GM23338 (cell line): ENCODE measurements at regions not wholly inside any gene's neighbourhood (a gene's known extent, or its start where the extent isn't known, plus 50 kb on each side); places are given as distances from the start of the nearest gene placed in this dataset.

Source experiments
- CREB1 ChIP-seq: fragments of 250-450 bp; sonication (Bioruptor Pico); IDR thresholded peaks from 2 replicates; pipeline ENCODE4 v1.5.0; 2020; ENCODE audit warnings: low read depth, mild to moderate bottlenecking, moderate library complexity
- ETS1 ChIP-seq: IDR thresholded peaks from 2 replicates; pipeline ENCODE4 v1.6.1; 2016; ENCODE audit warnings: antibody characterized with exemption
- EZH2 ChIP-seq: fragments of 200-600 bp; sonication (generic); IDR thresholded peaks from one replicate; pipeline ENCODE4 v1.8.0; 2017; ENCODE audit warnings: antibody characterized with exemption, mild to moderate bottlenecking, low read depth; ENCODE audit not compliant: unreplicated experiment
- EZH2phosphoT487 ChIP-seq: fragments of 200-600 bp; sonication (generic); IDR thresholded peaks from one replicate; pipeline ENCODE4 v1.8.1; 2018; ENCODE audit warnings: antibody characterized with exemption; ENCODE audit not compliant: unreplicated experiment
- JUNB ChIP-seq: IDR thresholded peaks from one replicate; pipeline ENCODE4 v1.6.1; 2016; ENCODE audit warnings: antibody characterized with exemption; ENCODE audit not compliant: unreplicated experiment
- NANOG ChIP-seq: IDR thresholded peaks from 2 replicates; pipeline ENCODE4 v1.6.1; 2016; ENCODE audit warnings: antibody characterized with exemption, borderline replicate concordance
- POLR2AphosphoS5 ChIP-seq: IDR thresholded peaks from 2 replicates; pipeline ENCODE4 v1.6.1; 2016; ENCODE audit warnings: antibody characterized with exemption, low read depth
- REST ChIP-seq: IDR thresholded peaks from one replicate; pipeline ENCODE4 v1.6.1; 2018; ENCODE audit warnings: antibody characterized with exemption; ENCODE audit not compliant: unreplicated experiment
- STAT1 ChIP-seq: IDR thresholded peaks from one replicate; pipeline ENCODE4 v1.6.1; 2016; ENCODE audit warnings: antibody characterized with exemption; ENCODE audit not compliant: unreplicated experiment
- ZNF114 ChIP-seq: fragments of 250-450 bp; sonication (Bioruptor Pico); IDR thresholded peaks from 2 replicates; pipeline ENCODE4 v1.5.0; 2020; ENCODE audit warnings: mild to moderate bottlenecking, moderate library complexity
- TF ChIP-seq, protein P1 (sequence below), 2 experiments: fragments of 200-600 bp in 1 of 2; sonication (generic) in 1 of 2; conservative IDR thresholded peaks; 2 replicates each; pipeline versions ENCODE4 v1.5.1 to v1.6.1; 2016 to 2017; ENCODE audit warnings: antibody characterized with exemption in 2 of 2, low read depth in 2 of 2, mild to moderate bottlenecking in 2 of 2, moderate library complexity in 1 of 2

DNA sequence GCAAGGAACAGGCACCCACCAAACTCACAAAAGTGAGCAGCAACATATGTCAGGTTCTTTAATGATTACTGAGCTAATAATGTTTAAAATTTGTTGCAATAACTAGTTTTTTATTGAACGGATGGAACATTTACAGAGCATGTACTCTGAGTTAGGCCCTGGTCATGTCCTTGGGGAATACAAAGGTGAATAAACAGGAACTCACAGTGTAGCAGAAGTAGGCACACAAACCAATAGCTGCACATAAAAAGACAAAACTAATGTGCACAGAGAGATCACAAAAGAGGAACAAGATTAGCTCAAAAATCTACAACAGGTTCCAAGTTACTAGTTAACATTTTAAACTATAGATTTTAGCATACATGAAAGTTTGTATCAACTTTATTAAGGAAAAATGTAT lies 505.3 kb upstream of the PPP2R3A start:
- TF ChIP-seq, protein P1, sequence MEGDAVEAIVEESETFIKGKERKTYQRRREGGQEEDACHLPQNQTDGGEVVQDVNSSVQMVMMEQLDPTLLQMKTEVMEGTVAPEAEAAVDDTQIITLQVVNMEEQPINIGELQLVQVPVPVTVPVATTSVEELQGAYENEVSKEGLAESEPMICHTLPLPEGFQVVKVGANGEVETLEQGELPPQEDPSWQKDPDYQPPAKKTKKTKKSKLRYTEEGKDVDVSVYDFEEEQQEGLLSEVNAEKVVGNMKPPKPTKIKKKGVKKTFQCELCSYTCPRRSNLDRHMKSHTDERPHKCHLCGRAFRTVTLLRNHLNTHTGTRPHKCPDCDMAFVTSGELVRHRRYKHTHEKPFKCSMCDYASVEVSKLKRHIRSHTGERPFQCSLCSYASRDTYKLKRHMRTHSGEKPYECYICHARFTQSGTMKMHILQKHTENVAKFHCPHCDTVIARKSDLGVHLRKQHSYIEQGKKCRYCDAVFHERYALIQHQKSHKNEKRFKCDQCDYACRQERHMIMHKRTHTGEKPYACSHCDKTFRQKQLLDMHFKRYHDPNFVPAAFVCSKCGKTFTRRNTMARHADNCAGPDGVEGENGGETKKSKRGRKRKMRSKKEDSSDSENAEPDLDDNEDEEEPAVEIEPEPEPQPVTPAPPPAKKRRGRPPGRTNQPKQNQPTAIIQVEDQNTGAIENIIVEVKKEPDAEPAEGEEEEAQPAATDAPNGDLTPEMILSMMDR (conservative IDR thresholded peaks at IDR 0.05; ENCODE audit: low read depth in 2 of 2) = no peak
- TF ChIP-seq EZH2phosphoT487 = no peak
- no peak for TF ChIP-seq CREB1 (CRISPR knock-in tag)
- no peak for TF ChIP-seq JUNB
- no peak for TF ChIP-seq REST
- TF ChIP-seq EZH2 = no peak
- no peak for TF ChIP-seq POLR2AphosphoS5
- no peak for TF ChIP-seq ETS1
- TF ChIP-seq ZNF114 = no peak
- TF ChIP-seq NANOG = no peak
- no peak for TF ChIP-seq STAT1
